Right lobe of liver (tissue), 4 donors: ENCODE measurements at regions not wholly inside any gene's neighbourhood (a gene's known extent, or its start where the extent isn't known, plus 50 kb on each side); places are given as distances from the start of the nearest gene placed in this dataset.

Source experiments
- CTCF ChIP-seq, 4 donors: fragments of 200-600 bp in 3 of 4; fragments of 450-650 bp in 1 of 4; IDR thresholded peaks; one replicate each; pipeline versions ENCODE4 v1.5.1 to v1.8.0; 2016 to 2022; ENCODE audit warnings: antibody characterized with exemption in 4 of 4, mild to moderate bottlenecking in 2 of 4
- POLR2A ChIP-seq: fragments of 450-650 bp; IDR thresholded peaks from one replicate; pipeline ENCODE4 v1.6.1; 2017; ENCODE audit warnings: antibody characterized with exemption, mild to moderate bottlenecking
- donor health status: DM: no; HTN: no; CAD: no.
- donor health status: DM: no; HTN: no; CAD: no.
- donor health status: DM: no; HTN: yes; CAD: no.

GRCh38 chr11:42975180-42975529 lies 336.6 kb upstream of the API5 start:
- TF ChIP-seq CTCF (IDR thresholded peaks at IDR 0.05) = no peak
- no peak for TF ChIP-seq POLR2A
